ES-I3 (cell line): ENCODE measurements at regions not wholly inside any gene's neighbourhood (a gene's known extent, or its start where the extent isn't known, plus 50 kb on each side); places are given as distances from the start of the nearest gene placed in this dataset.

Experiments
- H3K36me3 ChIP-seq: 2 replicates; pipeline ENCODE4 v1.6.1; 2013; ENCODE audit warnings: mild to moderate bottlenecking, low read length, control low read depth, moderate library complexity; ENCODE audit not compliant: insufficient read depth
- H3K4me1 ChIP-seq: 2 replicates; pipeline ENCODE4 v1.6.1; 2013; ENCODE audit warnings: mild to moderate bottlenecking, control low read depth, low read length; ENCODE audit not compliant: insufficient read depth
- H3K9ac ChIP-seq: 2 replicates; pipeline ENCODE4 v1.6.1; 2013; ENCODE audit warnings: low read depth, mild to moderate bottlenecking, low read length, moderate library complexity
- H3K9me3 ChIP-seq: 2 replicates; pipeline ENCODE4 v1.6.1; 2013; ENCODE audit warnings: mild to moderate bottlenecking, low read length, moderate library complexity; ENCODE audit not compliant: control insufficient read depth, insufficient read depth

DNA sequence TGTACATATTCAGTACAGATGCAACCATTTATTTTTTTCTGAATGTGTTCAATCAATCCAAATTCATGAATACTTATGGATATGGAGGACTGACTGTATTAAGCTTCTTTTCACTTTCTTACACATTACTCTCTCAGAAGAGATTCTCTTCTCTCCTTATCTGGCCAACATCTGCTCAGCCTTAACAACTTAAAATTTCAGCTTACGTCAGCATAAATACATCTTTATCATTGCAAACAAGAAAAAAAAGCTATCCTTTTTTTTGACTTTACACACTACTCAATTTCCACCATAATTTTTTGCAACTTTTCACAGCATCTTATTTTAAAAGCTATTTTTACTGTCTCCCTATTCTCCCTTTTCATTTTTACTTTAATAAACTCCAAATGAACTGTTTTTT is 80.9 kb upstream of the POT1 start:
- Histone ChIP-seq H3K9ac (no peak overlapping the region), H3K9me3 (no peaks in the 10 kb centered on the region)

DNA sequence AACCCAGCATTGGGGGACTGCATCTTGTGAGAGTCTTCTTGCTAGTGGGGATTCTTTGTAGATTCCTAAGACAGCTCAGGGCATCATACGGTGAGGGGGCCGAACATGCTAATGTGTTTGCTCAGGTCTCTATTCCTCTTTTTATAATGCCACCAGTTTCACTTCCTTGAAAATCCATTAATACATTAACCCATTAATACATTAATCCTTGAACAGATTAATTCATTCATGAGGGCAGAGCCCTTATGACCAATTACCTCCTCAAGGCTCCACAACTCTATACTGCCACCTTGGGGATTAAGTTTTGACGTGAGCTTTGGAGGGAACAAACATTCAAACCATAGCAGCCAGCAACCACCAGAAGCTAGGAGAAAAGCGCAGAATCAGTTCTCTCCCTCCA is 67.2 kb upstream of the POT1 start:
- no peaks in the 10 kb centered on the region for H3K4me1 ChIP-seq

More for the DNA sequence above, 80.9 kb upstream of the POT1 start:
- no peaks in the 10 kb centered on the region for H3K4me1 ChIP-seq
- no peaks in the 10 kb centered on the region for H3K36me3 ChIP-seq

DNA sequence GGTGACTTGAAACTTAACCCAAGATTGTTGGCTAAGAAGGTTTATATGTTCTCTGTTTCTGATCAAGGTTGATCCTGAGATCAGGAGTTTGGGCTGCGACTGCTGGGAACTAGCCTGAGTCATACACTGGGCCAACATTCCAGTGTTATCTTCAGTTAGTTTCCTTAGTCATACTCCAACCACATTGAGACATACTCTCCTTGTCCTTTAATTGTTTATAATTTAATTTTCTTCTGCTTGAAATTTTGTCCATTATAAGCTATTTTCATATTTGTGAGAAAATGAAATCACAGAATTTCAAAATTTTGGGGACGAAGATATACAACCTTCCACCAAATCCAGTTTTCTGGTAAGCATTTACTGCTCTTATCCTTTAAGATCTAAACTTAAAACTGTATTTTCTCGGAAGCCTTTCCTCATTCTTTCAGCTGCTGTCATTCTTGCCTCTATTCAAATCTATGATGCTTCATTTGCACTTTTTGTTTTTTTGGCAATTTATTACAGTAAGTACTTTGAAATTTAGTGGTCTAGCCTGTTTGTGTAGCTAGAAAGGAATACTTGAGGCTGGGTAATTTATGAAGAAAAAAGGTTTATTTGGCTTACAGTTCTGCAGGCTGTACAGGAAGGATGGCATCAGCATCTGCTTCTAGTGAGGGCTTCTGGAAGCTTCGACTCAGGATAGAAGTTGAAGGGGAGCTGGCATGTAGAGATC is 63.4 kb upstream of the POT1 start:
- Histone ChIP-seq H3K9ac (no peak overlapping the region), H3K9me3 (no peaks in the 10 kb centered on the region), H3K4me1 (no peaks in the 10 kb centered on the region), H3K36me3 (no peaks in the 10 kb centered on the region)

More for the DNA sequence above, 67.2 kb upstream of the POT1 start:
- H3K36me3 ChIP-seq = no peaks in the 10 kb centered on the region
- H3K9ac ChIP-seq = no peak overlapping the region
- no peaks in the 10 kb centered on the region for H3K9me3 ChIP-seq

DNA sequence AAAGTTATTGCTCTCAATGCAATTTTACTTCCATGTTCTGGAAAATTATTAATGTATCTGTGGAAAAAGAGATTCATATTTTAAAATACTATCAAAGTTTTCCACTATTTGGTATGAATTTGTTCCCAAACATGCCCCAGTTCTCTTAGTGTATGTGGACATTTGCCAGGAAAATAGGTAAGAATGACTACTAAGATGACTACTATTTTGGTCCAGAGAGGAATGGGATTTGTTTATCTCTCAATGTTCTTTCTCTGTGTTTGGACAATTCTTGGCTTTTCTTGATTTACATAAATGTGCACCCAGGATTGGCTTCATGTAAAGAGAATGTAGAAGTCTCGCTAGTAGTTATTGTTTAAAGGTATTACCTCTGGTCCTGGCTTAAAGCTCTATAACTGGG is 60.3 kb upstream of the POT1 start:
- Histone ChIP-seq H3K36me3 (no peaks in the 10 kb centered on the region), H3K4me1 (no peaks in the 10 kb centered on the region), H3K9me3 (no peaks in the 10 kb centered on the region), H3K9ac (no peak overlapping the region)
